ENCODE measurements at regions not wholly inside any gene's neighbourhood (a gene's known extent, or its start where the extent isn't known, plus 50 kb on each side); places are given as distances from the start of the nearest gene placed in this dataset.

DNA sequence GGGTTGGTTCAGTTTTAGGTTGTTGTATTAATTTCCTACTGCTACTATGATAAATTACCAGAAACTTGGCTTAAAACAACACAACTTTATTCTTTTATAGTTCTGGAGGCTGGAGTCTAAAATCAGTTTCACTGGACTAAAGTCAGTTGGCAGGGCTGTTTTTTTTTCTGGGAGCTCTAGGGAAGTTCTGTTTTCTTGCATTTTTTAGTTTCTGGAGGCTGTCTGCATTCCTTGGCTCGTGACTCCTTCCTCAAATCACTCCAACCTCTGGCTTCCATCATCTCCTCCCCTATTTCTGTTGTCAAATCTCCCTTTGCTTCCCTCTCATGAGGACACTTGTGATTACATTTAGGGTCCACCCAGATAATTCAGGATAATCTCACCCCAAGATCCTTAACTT is 51.3 kb upstream of the SUB1 start:
- TF ChIP-seq, protein P1, sequence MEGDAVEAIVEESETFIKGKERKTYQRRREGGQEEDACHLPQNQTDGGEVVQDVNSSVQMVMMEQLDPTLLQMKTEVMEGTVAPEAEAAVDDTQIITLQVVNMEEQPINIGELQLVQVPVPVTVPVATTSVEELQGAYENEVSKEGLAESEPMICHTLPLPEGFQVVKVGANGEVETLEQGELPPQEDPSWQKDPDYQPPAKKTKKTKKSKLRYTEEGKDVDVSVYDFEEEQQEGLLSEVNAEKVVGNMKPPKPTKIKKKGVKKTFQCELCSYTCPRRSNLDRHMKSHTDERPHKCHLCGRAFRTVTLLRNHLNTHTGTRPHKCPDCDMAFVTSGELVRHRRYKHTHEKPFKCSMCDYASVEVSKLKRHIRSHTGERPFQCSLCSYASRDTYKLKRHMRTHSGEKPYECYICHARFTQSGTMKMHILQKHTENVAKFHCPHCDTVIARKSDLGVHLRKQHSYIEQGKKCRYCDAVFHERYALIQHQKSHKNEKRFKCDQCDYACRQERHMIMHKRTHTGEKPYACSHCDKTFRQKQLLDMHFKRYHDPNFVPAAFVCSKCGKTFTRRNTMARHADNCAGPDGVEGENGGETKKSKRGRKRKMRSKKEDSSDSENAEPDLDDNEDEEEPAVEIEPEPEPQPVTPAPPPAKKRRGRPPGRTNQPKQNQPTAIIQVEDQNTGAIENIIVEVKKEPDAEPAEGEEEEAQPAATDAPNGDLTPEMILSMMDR (IDR thresholded peaks at IDR 0.05): no peak
- no peak for TF ChIP-seq POLR2A (IDR thresholded peaks at IDR 0.05)
- no peak for TF ChIP-seq POLR2AphosphoS5 (IDR thresholded peaks at IDR 0.05)
- no peak for TF ChIP-seq EP300 (IDR thresholded peaks at IDR 0.05)
